ENCODE measurements at regions not wholly inside any gene's neighbourhood (a gene's known extent, or its start where the extent isn't known, plus 50 kb on each side); places are given as distances from the start of the nearest gene placed in this dataset.
"Not testable (repeated sequence)": the region's sequence is repeated elsewhere in the genome, so short reads cannot be mapped to it uniquely, and the experiment has no call there.

DNA sequence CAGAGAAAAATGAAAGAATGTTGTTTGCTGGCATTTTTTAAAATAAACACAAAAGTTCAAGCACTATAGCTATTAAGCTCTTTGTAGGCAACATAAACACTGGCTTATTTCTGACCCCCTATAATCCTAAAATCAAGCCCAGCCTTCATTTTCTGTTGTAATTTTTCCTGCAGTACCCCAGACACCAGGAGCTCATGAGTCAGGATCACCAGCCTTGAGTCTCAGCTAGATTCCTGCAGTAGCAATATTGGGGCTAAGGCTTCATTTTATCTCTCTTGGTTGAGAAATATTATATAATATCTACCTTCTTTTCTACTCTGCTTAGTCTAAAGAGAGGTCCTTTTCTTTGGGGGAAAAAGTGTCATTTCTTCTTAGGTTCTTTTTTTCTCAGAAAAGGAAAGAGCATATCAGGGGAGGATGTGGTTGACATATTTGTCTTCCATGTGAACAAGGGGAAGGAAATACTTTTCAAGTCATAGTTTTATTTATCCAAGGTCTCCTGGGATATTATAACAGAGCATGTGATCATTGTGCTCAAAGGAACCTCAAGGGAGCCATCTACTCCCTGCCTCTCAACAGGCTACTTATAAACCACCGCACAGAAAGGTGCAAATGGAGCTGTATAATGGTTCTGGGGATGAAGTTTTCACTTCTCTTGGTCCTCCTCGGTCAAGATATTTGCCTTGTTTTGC lies 678.3 kb upstream of the NR3C2 start:
- no peak for DNase-seq

DNA sequence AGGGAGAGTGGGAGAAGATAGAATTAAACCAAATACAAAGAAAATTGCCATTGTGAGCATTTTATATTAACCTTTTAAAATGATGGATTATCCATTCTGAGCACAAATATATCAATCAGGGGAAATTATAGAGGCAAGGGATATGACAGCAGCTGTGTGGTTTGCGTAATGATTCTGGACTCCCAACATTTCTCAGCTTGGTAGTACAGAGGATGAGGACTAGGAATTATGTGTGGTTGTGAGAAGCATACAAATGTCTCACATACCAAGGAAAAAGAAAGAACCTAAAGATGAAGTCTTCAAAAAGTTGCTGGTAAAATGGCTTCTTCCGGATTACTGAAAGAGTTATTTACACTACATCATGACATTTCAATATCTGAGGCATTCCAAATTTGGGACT lies 674.6 kb upstream of the NR3C2 start:
- DNase-seq, result no peak

DNA sequence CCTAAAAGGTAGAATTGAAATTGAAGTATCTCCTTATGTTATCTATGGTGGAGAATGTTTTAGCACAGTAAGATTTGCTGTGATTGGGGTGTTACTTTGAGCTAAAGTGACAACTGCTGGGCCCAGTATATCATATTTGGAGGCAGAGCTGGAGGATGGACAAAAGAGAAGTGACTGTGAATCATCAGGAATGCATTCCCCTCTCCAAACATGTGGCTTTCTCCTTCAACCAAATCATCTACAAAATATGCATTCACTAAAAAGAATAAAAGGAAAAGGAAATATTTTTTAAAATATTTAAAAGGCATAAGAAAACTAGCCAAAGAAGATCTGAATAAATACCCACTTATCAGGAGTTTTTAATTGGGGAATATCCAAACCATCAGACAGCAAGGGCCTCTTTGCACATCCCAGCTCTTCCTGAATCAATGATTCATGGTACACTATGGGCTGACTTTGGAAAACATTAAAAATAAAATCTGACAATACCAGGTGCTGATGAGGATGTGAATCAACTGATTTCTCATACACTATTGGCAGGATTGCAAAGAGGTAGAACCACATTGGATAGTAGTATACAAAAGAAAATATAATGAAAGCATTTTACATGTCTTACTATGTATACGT lies 671.7 kb upstream of the NR3C2 start:
- DNase-seq, result no peak

DNA sequence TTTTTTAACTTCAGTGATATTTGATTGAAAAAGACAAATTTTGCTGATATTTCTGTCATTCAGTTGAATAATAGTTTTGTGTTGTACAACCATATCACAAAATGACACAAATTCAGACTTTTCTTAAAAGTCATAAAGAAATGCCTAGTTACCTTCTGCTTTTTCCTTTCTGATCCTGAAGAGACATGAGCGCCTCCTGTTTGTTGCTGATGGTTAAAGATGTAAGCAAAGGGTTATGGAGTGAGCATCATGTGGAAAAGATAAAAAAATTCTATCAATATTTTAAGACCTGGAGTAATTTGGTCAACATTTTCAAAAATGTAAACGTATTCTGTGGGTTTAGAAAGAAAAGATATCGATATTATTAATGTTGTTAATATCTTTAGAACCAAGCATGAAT lies 669.9 kb upstream of the NR3C2 start:
- no peak for DNase-seq

DNA sequence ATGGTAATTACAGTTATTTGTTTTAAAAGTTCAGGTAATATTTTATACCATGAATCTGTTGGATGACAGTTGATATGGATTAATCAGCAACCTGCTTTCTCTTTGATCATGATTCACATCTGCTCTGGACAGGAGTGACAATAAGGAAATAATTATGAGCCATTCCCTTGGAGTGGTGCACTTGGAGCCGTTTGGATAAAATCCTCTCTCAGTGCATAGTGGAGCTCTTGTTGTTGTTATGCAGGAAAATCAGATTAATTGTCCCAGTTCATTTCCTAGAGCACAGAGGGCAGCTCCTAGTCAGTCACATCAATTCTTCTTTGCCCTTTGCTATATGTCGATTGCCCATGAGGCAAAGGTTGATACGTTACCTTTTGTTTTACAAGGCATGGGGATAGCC lies 668.3 kb upstream of the NR3C2 start:
- no peak for DNase-seq

DNA sequence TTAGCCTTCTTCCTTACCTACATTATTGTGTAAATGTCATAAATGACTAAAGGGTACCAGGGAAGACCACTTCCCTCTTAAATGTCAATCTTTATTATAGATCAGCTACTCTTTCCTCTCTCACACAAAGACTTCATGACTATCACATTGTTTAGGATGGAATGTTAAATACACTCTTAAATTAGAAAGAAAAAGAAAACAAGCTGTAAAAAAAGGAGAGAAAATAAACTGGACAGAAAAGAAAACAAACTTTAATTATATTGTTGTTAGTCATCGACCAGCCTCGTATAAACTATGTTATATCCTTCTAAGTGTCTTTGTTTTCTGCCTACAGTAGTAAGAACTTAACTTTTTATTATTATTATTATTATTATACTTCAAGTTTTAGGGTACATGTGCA lies 666.4 kb upstream of the NR3C2 start:
- DNase-seq, result no peak

DNA sequence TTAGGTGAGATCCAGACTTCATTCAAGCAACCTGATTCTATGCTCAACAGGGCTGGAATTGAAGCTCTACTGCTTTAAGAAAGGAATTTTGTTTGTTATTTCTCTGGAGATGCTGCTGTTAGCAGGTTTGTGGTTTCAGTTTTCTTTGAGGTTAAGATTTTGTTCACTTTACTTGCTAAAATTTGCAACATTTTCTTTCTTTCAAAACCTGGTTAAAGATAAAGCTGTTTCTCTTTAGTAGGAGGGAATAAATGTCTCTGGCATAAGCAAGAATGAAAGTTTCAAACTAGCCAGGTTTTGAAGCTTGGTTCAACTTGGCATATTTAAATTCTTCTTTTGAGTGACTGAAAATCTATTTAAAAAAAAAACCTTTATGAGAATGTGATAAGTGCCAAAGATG lies 660.6 kb upstream of the NR3C2 start:
- no peak for DNase-seq

DNA sequence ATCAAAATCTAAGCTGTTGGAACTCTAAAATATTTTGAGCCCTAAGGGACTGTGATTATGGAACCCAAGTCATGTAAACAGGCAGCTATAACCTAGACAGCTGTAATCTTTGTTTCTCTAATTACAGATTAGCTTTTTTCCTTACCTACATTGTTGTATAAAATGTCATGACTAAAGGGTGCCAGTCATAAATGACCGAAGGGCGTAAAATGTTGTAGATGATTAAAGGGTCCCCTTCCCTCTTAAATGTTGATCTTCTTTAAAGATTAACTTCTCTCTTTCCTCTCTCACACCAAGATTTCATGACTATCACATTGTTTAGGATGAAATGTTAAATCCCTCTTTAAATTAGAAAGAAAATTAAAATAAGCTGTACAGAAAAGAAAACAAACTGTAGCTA lies 659.4 kb upstream of the NR3C2 start:
- DNase-seq, result no peak

DNA sequence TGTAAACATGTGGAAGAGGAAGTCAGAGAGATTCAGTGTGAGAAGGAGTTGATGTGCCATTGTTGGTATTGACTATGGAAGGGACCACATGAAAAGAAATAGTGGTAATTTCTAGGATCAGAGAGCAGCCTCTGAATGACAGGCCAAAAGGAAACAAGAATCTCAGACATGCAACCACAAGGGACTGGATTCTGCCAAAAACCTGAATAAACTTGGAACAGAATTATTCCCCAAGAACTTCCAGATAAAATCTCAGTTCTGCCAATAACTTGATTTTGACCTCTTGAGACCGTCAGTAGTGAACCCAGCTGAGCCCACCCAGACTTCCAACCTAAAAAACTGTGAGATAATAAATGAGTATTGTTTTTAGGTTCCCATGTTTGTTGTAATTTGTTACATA lies 653.6 kb upstream of the NR3C2 start:
- no peak for DNase-seq

DNA sequence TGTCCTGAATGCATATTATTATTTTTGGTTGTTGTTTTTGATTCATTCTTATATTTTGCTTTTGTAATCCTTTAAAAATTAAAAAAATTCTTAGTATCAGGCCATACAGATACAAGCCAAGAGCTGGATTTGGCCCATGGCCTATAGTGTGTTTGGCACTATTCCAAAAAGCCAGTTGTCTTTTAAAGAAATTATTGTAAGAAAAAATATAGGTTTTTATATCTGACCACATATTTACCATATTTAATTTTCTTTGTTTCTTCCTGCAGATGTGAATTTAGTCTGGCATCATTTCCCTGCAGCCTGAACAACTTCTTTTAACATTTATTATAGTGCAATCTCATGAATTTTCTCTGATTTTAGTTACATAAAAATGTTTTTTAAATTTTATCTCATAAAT lies 652.8 kb upstream of the NR3C2 start:
- no peak for DNase-seq

DNA sequence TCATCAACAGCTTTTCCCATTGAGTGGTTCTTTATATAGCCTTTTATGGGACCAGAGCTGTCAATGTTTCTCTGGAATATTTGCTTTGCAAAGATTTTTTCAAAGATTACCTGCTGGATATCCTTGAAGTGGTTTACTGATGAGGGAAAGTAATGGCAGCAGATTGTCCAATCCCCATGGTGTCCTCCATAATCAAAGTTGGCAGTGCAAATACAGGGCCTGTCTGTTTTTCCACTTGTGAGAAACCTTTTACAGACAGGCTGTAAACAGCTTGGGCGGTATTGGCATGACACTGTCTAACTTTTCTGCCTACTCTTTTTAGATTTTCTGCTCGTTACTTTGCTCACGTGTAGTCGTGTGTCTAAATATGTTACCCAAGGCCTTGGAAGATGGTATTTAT lies 641.9 kb upstream of the NR3C2 start:
- no peak for DNase-seq

DNA sequence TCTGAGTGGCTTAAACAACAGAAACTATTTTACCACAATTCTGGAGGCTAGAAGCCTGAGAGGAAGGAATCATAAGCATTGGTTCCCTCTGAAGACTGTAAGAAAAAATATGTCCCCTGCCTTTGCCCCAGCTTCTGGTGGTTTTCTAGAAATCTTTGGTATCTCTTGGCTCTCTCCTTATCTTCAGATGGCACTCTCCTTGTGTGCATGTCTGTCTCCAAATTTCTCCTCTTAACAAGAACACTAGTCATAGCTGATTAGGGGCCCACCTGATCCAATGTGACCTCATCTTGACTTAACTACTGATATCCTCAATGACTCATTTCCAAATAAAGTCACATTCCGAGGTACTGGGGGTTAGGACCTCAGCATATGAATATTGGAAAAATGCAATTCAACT lies 635.0 kb upstream of the NR3C2 start:
- no peak for DNase-seq

DNA sequence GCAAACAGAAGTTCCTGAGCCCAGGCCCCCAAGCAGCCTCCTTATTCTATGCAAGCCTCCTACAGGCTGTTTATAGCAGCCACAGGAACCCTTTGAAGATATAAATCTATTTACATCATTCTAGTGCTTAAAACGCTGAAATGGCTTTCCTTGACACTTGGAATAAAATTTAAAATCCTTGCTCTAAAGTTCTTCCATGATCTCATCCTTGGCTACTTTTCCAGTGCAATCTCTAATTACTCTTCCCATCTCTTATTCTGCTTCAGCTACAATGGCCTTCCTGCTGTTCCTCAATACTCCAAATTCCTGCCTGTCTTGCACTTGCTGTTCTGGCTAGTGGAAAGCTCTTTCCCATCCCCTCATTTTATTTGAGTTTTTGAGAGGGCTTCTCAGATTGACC lies 634.2 kb upstream of the NR3C2 start:
- no peak for DNase-seq

DNA sequence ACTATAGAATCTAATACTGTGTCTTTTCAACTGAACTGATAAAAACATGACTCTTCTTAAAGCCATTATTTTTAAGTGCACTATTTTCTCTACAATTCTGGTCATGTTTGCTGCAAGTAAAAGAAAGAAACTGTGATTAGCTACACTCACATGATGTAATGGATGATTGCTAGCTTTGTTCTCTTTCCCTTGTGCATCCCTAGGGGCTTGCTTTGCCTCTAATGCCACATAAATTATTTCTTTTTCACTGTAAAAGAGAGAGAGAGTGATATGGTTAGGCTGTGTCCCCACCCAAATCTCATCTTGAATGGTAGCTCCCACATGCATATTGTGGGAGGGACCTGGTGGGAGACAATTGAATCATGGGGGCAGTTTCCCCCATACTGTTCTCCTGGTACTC lies 630.2 kb upstream of the NR3C2 start:
- no peak for DNase-seq

DNA sequence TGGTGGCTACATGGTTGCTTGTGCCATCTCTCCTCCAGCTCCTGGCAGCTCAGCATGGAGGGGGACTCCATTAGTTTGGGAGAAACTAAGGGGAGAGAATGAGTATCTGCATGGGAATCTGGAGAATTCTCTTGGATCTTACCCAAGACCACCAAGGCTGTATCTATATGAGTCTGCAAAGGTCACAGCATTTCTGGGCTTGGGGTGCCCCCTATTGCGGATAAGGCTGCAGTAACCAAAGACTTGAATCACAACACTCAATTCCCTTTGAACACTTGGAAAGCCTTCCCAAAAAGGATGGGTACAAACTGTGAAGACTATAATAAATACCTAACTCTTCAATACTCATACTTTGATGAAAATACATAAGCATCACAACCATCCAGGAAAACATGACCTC lies 623.5 kb upstream of the NR3C2 start:
- no peak for DNase-seq

DNA sequence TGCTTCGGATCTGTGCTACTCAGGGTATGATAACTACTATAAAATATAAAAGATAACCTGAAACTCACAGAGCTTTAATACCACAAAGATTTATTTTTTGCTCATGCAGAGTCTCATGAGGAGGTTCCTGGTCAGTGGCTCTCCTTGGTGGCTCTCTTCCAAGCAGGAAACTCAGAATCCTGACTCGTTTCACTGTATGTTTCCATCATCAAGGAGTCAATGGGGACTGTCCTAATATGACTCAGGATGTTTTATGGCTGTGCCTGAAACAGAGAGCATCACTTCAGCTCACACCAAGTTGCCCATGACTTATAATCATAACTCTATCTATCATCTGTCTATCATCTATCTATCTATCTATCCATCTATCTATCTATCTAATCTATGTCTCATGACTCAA lies 620.8 kb upstream of the NR3C2 start:
- no peak for DNase-seq

DNA sequence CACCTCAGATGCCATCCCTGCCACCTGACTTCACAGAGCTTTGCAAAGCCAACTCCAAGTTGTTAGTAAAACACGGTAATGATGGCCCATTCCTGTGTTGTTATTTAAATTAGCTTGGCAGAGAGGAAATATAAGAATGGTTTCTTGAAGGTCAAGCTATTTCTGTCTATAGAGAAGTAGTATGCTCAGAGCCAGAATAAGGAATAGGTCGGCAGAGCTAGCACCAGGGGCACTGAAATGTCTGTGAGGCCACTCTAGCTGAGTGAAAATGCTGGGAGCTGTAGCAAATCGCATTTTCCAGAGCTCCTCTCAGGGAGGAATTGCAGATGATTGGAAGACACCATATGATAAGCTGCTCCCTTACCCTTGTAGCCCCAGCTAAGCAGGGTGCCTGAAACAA lies 615.4 kb upstream of the NR3C2 start:
- DNase-seq, result no peak

DNA sequence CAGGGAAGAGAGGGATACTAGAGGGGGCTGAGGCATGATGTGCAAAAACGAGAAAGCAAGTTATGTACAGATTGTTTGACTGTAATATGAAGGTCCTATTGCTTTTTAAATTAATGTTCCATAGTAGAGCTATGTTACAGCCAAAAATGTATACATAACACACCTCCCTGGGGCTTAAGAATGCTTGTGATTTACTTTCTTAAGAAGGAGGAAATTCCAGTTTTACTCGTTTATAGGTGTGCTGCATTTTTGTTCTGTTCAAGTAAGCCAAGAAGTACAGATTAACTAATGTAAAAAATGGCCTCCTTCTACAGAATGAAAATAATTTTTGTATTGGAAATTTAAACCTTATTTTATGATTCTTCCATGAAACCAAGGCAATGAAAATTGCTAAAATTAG lies 614.4 kb upstream of the NR3C2 start:
- DNase-seq, result no peak

DNA sequence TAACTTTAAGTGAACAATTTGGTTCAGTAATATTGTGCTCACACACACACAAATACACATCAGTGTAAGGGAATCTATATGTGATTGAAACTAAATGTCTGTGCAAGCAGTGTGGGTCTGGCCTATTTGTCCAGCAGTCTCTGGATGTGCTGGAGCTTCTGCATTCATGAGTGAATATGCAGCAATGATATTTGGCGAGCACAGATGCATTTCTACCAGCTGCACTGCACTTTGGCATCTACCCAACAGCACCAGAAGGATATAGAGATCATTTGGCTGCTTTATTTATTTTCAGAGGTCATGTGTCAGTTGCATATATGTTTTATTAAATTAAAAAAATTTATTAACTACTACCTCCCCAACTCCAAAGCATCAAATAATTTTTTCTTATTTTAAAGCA lies 613.4 kb upstream of the NR3C2 start:
- no peak for DNase-seq

DNA sequence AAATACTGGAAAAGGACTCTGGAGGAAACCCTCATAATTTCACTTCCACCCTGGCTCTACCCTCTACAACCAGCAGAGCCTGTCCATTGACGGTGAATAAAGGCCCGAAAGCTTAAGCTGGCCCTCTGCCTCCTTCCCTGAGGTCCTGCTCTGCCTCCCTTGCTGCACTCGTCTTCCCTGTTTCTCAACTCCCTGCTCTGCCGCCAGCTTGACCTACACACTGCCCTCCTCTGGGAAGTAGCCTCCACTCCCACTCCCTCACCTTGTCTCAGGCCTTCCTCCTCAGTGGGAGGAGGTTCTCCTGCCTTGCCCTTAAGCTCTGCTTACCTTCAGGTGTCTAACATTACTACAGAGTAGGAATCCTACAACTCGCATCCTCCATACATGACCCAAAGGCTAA lies 608.6 kb upstream of the NR3C2 start:
- DNase-seq, result no peak

DNA sequence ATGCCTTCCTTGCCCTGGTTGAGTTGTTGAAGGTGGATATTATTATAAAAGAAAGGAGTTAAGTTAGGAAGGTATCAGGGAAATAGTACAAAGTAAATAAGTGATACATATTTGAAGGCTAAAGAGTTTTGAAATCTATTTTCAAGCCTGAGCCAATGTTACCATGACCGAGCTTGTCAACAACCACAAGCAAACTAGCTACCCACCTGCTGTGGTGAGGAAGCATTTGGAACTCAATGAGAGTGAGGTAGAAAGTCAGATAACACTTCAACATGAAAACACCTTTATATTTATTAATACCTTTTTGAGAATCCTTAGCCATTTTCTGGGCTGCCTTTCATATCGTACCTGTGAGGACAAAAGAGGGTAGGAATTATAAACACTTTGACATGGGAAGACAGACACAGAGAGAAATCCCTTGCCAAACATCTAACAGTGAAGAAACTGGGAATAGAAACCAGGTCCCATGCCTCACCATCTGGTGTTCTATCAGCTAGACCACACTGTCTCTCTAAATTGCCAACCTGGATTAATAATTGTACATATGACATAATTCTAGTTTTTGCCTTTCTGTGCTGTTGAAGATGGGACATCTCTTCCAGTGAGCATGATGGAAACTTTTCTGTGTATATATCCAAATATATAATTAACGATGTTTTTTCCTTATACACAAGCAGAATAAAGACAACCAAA lies 606.4 kb upstream of the NR3C2 start:
- no peak for DNase-seq

DNA sequence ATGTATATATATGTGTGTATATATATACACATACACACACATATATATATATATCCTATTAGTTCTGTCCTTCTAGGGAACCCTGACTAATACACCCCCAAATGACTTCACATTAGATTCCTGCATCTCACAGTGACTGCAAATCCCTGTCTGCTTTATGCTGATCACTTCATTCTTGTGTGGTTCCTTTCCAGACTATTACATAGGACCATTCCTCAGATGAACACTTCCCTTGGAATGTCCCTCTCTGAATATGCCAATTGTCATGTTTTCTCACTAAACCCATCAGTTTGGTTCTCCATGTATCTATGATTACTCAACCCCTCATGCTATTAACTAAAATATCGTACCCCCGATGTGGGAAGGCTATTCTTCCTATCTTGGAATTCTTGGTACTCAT lies 605.2 kb upstream of the NR3C2 start:
- DNase-seq, result no peak

DNA sequence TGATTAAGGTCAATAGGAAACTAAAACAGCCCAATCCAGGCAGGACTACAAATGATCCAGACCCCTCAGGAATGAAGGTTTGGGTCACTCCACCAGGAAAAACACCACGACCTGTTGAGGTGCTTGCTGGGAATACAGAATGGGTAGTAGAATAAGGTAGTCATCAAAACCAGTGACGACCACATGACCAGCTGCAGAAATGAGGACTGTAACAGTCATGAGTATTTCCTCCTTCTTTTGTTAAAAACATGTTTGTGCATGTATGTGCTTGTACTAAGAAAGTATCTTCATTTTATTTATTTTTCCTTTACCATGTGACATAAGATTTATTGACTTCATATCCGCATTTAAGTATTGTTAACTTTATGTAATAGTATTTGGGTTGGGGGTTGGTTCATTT lies 603.5 kb upstream of the NR3C2 start:
- no peak for DNase-seq

DNA sequence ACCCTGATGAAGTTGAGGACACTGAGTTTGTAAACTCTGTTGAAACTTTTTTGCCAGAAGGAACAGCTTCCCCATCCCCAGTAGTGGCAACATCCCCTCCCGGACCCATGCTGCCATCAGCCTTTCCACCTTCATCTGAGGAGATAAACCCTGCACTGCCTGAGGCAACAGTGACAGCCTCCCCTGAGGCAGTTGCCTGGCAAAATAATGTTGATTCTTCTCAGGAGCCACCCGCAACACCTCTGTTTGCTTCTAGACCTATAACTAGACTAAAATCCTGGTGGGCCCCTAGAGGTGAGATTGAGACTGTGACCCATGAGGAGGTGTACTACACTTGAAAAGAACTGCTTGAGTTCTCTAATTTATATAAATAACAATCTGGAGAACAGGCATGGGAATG lies 597.6 kb upstream of the NR3C2 start:
- DNase-seq, result not testable (repeated sequence)

DNA sequence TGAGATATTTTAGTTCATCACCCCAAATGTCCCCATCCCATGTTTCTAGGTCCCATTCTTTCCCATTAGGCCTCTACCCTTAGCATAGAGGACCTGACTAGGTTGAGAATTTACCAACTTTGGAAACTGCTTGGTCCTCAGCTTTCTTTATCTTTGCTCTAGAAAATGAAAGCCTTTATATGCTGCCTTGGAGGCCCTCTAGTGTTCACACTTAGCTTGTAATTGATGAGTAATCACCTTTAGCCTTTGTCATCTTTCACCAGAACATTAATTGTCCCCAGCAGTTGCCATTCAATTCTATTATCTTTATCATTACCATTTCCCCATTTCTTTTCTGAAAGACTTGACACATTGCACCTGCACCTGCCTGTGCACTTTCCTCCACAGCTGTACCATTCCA lies 589.2 kb upstream of the NR3C2 start:
- peak; percentile 6 for DNase-seq
